NCI-H146 treated with DMSO at 0.1 percent for 48 hours (cell line): ENCODE measurements at regions not wholly inside any gene's neighbourhood (a gene's known extent, or its start where the extent isn't known, plus 50 kb on each side); places are given as distances from the start of the nearest gene placed in this dataset.
A peak's percentile ranks its signal among the peaks of the same experiment; 100 is the strongest.

Experiments
- DNase-seq: peaks from one replicate; lab custom pipeline; 2025; ENCODE audit not compliant: unreplicated experiment; lab: John Stamatoyannopoulos, UW

GRCh38 chr1:221448585-221449175 lies 293.2 kb downstream of the DUSP10 start:
- no peak for DNase-seq

GRCh38 chr1:221449194-221449593 lies 292.7 kb downstream of the DUSP10 start:
- no peak for DNase-seq

DNA sequence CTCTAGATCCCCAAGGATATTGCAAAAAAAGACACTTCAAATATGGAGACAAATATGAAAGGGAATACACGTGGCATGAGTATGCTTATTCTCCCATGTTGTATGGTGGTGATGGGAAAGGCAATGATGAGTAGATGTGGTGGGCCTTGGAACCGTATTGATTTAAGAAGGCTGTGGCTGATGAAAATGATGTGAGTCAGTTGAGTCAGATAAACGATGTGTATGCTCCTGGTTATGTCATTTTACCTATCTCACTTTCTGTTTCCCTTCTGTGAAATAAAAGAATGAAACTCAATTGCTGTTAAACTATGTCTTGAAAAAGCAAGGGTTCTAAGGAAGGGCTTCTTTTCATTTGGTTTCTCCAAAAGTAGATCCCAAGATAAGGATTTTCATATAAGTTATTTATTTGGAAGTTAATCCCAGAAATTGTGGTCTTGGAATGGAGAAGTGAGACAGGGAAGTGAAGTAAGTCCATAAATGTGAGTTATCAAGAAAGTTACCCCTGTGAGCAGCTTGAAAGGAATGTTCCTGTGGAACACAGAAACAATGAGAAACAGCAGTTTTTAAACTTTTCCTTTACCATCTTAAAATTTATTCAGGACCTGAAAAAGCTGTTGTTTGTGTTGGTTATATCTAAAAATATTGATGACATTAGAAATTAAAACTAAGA lies 292.0 kb downstream of the DUSP10 start:
- DNase-seq, result no peak

DNA sequence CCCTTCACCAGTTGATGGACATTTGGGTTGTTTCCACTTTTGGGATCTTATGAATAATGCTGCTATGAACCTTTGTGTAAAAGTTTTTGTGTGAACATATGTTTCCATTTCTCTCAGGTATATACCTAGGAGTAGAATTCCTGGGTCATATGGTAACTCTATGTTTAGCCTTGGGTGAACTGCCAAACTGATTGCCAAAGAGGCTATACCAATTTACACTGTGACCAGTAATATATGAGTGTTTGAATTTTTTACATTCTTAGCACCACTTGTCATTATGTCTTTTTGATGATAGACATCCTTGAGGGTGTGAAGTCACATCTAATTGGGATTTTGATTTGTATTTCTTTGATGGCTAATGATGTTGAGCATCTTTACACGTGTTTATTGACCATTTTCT lies 290.1 kb downstream of the DUSP10 start:
- no peak for DNase-seq

GRCh38 chr1:221454096-221454495 lies 287.8 kb downstream of the DUSP10 start:
- DNase-seq, result no peak

DNA sequence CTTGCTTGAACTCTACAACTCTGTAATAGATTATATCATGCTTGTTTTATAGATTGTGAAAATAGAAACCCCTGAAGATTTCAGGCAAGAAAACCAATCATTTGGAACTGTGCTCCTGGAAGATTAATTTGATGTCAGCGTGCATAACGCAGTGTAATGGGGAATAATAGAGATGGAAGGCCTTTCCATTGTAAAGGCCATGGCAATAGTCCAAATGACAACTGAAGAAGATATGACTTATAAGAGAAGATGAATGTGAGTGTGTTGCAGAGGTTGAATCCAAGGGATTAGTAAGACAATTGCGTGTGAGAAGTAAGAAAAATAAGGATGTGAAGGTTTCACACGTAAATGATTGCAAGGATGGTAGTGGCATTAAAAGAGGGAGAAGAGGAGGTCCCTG lies 285.0 kb downstream of the DUSP10 start:
- DNase-seq, result no peak

DNA sequence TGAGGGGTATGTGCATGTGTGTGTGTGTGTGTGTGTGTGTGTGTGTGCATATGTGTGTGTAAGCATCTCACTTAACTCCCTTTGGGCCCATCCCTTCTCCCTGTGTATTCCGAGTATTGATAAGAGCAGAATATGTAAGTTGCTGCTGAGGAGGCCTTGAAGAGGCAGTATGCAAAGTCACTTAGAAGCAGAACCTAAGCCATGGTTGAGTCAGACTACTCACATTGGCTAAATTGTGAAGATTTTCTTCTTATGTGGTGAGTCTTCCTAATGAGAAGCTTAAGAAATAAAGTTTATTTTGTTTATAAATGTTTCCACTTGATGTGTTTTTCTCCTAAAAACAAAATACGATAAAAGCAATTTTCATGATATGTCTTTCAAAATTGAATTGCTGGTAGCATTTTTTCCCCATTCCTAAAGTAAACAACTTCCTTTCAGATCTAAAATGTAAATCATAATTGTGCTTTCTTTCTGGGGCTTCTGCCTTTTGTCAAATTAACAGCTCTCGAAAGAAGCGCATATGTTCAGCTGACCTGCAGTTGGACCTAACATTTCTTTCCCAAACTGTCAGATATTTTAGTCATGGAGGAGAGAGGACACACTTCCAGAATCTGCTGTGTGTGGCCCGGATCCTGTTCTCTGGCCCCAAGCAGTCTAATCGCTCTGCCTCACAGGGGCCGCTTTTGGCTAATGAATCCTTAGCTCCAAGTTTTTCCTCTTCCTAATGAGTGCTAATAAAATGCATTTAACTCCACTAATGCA lies 284.0 kb downstream of the DUSP10 start:
- DNase-seq, result no peak

GRCh38 chr1:221458447-221459156 lies 283.3 kb downstream of the DUSP10 start:
- DNase-seq, result no peak

GRCh38 chr1:221459558-221459957 lies 282.3 kb downstream of the DUSP10 start:
- no peak for DNase-seq

DNA sequence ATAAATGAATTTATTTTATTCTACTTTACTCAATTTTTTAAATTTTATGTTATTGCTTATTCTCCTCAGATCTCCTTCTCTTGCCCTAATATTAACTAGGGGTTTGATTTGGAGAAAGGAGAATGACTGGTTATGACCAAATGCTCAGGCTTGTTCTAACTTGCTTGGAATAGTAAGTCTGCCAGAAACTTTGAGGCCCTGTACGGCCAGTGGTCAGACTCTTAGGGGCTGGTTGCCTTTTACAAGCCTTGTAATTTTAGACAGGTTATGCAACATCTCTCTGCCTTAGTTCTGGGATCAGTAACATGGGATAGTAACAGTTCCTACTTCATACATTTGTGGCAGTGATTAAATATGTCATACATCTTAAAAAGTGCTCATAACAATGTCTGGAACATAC lies 279.5 kb downstream of the DUSP10 start:
- DNase-seq, result no peak

DNA sequence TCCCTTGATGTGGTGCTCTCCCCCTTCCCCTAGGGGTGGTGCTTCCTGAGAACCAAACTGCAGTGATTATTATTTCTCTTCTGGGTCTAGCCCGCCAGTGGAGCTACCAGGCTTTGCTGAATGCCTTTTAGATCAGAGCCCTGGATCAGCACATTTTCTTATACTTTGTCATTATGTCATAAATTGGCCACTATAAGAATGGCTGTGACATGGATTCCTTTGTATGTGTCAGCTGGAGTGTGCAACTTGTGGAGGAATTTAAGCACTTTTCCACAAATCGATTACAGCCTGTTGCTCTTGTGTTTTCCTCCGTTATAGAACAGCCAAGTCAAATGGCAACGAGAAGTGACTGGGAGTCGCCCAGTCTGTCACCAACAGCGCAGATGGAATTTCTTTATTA lies 273.3 kb downstream of the DUSP10 start:
- no peak for DNase-seq

- no peak for DNase-seq
Measured at GRCh38 chr1:221469476-221469875, 272.4 kb downstream of the DUSP10 start.

DNA sequence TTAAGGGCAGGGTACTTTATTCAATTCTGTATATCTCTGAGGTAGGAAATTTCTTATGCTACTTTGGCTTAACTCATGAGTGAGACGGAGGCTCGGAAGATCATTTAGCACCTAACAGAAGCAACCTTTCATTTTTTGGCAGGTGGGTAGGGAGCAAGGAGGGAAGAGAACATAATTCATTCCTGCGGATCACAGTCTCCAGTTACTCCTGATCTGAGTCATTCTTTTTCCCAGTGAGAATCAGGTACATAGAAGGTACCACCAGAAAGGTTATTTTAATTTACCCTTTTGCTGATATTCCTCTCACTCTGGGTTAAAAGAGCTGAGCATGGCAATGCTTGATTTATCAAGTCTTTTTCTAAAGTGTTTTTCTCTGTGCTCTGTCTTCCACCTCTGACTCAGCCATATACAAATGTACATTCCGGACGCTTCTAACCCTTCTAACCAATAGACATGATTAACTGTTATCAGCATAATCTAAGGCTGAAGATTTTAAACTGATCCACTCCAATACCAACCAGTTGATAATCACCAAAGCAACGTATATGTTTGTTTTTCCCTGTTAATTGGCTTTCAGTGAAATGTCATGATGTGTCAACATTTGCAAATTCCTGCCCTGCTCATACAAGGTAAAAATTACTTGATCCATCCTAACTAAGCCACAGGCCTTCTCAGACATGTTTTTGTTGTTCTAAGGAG lies 271.7 kb downstream of the DUSP10 start:
- DNase-seq, result no peak

DNA sequence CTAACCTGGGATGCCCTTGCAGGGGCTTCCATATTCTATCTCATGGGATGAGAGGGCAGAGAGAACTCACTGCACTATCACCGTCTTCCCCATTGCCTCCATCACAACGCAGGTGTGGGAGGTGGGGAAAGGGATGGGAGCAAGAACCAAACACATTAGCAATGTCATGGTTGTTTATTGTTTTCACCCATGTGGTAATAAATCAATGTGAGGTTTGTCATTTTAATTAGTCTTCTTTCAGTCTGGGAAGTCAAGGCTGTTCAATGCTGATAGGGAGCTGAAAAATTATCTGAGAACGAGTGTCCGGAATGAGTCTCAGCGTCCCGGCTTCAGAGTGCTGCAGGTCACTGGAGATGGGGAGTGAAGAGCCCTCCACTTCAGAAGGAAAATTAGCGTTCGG lies 268.5 kb downstream of the DUSP10 start:
- no peak for DNase-seq

DNA sequence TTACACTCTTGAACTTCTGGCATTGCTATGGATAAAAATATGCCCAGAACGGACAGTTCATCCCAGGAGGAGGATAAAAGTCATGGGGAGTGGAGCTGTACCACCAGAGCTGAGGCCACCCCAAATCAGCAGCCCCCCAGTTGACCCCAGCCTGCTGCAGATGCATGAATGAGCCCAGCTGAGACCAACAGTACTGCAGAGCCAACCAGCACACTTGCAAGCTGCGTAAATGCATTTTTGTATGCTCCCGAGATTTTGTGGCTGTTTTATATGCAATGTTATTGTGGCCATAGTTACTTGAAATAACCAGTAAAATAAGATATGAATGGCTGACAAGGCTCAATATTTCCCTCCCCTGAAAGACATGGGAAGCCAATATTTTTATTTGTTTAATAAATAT lies 264.6 kb downstream of the DUSP10 start:
- DNase-seq, result no peak

DNA sequence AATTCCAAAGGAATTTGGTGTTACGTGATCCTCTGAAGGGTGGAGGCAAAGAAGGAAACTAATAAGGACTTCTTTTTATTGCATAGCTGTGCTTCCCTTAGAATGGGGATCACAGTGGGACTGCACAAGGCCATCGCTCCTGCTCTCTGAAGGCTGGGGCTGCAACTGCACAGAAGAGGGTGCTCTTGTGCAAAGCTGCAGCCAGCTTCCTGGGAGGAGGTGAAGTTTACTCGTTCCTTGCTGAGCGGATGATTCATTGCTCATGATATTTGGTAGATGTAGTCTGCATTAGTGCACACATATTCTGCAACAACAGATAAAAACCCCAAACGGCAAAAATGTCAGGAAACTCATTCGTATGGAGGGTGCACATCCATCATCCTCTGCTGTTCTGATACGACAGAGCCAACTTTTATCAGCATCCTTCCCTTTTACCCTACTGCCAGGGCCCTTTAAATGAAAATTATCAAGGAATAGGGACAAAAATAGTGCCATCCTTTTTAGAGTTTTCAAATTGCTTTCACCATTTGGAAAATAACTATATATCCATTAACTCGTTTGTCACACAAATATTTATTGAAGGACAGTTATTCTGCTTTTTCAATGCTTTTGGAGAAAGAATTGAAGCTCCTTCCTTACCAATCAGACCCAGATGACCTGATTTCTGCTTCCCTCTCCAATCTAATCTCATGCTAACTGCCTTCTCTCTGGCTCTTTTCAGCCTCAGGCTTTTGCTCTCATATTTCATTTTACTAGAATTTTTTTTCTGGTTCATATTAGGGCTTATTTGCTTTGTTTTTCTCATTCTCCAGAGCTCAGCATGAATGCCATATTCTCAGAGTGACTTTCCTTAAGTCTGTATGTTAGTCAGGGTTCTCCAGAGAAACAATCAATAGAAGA lies 263.6 kb downstream of the DUSP10 start:
- DNase-seq, result peak; percentile 2

DNA sequence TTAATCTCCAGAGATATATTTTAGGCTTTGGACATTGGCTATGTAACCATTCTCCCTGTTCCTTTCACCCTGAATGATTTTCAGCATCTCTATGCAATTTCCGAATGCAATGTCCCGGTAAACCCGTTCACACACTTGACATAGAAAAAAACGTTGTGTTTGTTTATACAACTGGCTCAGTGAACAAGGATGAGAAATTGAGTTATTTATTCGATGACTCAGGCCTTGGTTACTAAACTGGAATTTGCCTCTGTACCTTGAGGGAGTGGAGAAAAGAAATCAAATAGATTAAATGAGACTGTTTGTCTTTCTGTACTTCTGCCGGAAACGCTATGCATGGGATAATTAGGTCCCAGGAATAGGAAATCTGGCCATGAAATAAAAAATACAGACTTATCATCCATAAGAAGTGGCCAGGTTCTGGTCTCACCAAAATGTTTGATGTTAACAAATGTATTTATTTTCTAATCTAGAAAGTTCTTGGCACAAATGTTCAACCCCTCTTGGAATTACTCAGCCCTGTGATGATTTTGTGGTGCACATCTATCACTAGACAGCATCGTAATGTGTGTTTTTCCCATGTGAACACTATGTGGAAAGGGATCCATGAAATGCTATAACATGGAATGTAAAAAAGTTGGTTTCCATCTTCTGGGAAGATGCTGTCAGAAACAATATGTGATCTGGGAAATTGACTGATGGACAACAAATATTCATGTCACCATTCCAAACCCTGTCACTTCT lies 253.9 kb downstream of the DUSP10 start:
- no peak for DNase-seq

GRCh38 chr1:221488550-221488949 lies 253.3 kb downstream of the DUSP10 start:
- DNase-seq, result no peak

- no peak for DNase-seq
Measured at GRCh38 chr1:221494670-221495069, 247.2 kb downstream of the DUSP10 start.
